WERI-Rb-1 (cell line): ENCODE measurements at regions not wholly inside any gene's neighbourhood (a gene's known extent, or its start where the extent isn't known, plus 50 kb on each side); places are given as distances from the start of the nearest gene placed in this dataset.
A peak's percentile ranks its signal among the peaks of the same experiment; 100 is the strongest.

Experiments used
- DNase-seq: peaks from one replicate; pipeline ENCODE4 v3.0.0-alpha.2; 2020
- H3K27ac ChIP-seq: fragments of 250-450 bp; sonication (Bioruptor Pico); 2 replicates; pipeline ENCODE4 v1.5.1; 2020; ENCODE audit warnings: mild to moderate bottlenecking, moderate library complexity
- H3K27me3 ChIP-seq: fragments of 250-450 bp; sonication (Bioruptor Pico); 2 replicates; pipeline ENCODE4 v1.5.1; 2021; ENCODE audit warnings: mild to moderate bottlenecking, low read depth, moderate library complexity; ENCODE audit not compliant: insufficient read depth, severe bottlenecking
- H3K36me3 ChIP-seq: fragments of 250-450 bp; sonication (Bioruptor Pico); 2 replicates; pipeline ENCODE4 v1.5.1; 2020; ENCODE audit warnings: mild to moderate bottlenecking, moderate library complexity
- H3K4me3 ChIP-seq: 2 replicates; pipeline ENCODE4 v1.5.1; 2011; ENCODE audit warnings: low read depth, mild to moderate bottlenecking, control low read depth, low read length
- H3K9me3 ChIP-seq: fragments of 250-450 bp; sonication (Bioruptor Pico); 2 replicates; pipeline ENCODE4 v1.5.1; 2021; ENCODE audit warnings: mild to moderate bottlenecking, moderate library complexity; ENCODE audit not compliant: severe bottlenecking
- CTCF ChIP-seq: IDR thresholded peaks from 2 replicates; pipeline ENCODE4 v1.5.1; 2011; ENCODE audit warnings: low read depth, mild to moderate bottlenecking, control low read depth, inconsistent platforms, low read length

DNA sequence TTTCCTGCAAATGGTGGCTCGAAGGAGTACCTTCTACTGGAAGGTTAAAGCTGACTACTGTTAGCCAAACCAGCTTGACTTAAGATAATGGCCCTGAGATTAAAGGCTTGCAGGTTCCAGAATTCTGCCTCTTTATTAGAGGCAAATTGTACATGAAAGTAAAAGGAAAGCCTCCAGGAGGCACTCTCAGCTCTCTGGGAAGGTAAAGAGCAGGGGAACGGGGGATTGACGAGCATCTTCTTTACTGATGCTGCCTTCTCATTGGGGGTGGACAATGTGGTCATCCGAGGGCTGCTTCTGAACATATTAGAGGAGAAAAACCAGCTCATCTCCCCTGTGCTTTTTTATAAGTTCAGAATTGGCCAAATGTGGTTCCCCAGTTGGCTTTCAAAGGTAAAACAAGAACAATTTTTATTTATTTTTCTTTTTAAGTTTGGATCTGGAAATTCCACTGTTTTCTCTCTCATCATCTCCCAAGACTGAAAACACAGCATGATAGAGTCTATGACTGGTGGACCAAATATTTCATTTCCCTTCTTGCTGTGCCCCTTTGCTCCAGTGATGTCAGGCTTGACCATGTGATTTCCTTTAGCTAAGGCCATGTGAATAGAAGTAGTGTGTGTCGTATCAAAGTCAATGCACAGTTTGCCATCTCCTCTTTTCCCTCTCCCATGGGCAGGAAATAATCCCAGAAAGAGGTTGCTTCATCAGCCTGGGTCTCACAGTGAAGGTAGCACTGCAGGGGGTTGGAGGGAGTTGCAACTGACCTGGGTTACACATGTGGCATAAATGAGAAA is 292.7 kb downstream of the PRDM2 start:
- TF ChIP-seq CTCF = no peak
- Histone ChIP-seq H3K9me3 (peaks cover 6% of the 10 kb centered on the region), H3K27me3 (peaks cover 62% of the 10 kb centered on the region), H3K36me3 (no peaks in the 10 kb centered on the region), H3K4me3 (no peak overlapping the region), H3K27ac (no peak overlapping the region)
- DNase-seq = no peak

GRCh38 chr1:13994386-13994785 is 294.4 kb downstream of the PRDM2 start:
- TF ChIP-seq CTCF = no peak
- DNase-seq = no peak
- Histone ChIP-seq H3K27me3 (peaks cover 57% of the 10 kb centered on the region), H3K27ac (no peak overlapping the region), H3K36me3 (no peaks in the 10 kb centered on the region), H3K9me3 (peaks cover 6% of the 10 kb centered on the region), H3K4me3 (no peak overlapping the region)

DNA sequence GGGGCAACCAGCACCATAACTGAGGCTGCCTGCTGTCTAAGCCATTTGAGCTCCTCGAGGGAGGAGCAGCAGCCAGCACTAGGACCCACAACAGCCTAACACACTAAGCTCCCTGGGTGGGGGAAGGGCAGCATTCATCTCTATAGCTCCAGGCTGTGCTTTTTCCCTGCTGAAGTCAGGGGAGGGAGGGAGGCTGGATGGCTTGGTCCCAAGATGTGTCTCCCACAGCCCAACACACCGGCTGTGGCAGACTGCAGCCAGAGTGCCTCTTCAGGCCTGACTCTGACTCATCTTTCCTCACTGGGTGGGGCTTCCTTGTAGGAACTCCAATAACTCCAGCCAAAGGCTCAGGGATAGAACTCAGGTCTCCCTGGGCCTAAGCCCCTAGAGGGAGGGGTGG is 296.3 kb downstream of the PRDM2 start:
- TF ChIP-seq CTCF = no peak
- peak; percentile 64 for DNase-seq
- Histone ChIP-seq H3K9me3 (peaks cover 10% of the 10 kb centered on the region), H3K4me3 (no peak overlapping the region), H3K36me3 (no peaks in the 10 kb centered on the region), H3K27ac (no peak overlapping the region), H3K27me3 (peaks cover 49% of the 10 kb centered on the region)

DNA sequence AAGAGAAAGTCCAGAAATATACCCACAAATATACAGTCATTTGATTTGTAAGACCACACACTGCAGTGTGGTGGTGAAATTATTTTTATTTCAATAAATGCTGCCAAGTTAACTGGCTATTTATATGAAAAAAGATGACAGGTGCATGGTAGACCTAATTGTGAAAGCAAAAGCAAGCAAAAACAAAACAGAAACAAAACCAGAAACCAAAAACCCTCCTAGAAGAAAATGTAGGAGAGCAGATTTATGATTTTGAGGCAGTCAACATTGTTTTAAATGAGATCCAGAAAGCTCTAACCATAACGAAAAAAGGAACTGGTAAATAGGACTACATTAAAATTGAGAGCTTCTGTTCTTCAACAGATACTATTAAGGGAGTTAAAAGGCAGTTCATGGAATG is 303.6 kb downstream of the PRDM2 start:
- H3K36me3 ChIP-seq = no peaks in the 10 kb centered on the region
- H3K9me3 ChIP-seq = peaks cover 11% of the 10 kb centered on the region
- H3K27me3 ChIP-seq = peaks cover 50% of the 10 kb centered on the region
- DNase-seq = no peak
- H3K27ac ChIP-seq = no peak overlapping the region
- H3K4me3 ChIP-seq = no peak overlapping the region
- no peak for TF ChIP-seq CTCF

DNA sequence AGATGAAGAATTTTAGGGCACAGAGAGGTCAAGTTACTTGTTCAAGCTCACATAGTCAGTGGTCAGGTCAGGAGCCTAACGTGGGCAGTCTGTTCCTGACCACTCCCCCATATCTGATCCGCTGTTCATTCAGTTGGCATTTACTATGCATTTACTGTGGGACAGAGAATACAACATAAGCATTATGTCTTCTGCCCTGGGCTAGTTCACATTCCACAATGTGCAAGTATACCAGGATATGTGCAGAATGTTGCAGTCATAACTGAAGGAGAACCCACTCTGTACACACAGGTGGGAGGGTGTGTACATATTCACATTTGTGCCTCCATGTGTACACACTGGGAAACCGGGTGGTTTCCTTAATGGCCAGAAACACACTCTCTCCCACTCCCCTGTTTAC is 309.6 kb downstream of the PRDM2 start:
- TF ChIP-seq CTCF = no peak
- Histone ChIP-seq H3K4me3 (no peak overlapping the region), H3K36me3 (no peaks in the 10 kb centered on the region), H3K9me3 (no peaks in the 10 kb centered on the region), H3K27me3 (peaks cover 69% of the 10 kb centered on the region), H3K27ac (no peak overlapping the region)
- no peak for DNase-seq

GRCh38 chr1:14010476-14010875 is 310.5 kb downstream of the PRDM2 start:
- Histone ChIP-seq H3K27ac (no peak overlapping the region), H3K9me3 (no peaks in the 10 kb centered on the region)

More at GRCh38 chr1:14010476-14010875, 310.5 kb downstream of the PRDM2 start:
- DNase-seq = no peak
- no peak overlapping the region for H3K4me3 ChIP-seq
- no peak for TF ChIP-seq CTCF
- H3K36me3 ChIP-seq = no peaks in the 10 kb centered on the region
- H3K27me3 ChIP-seq = peaks cover 66% of the 10 kb centered on the region
